ENCODE measurements at regions not wholly inside any gene's neighbourhood (a gene's known extent, or its start where the extent isn't known, plus 50 kb on each side); places are given as distances from the start of the nearest gene placed in this dataset.
"Not testable (repeated sequence)": the region's sequence is repeated elsewhere in the genome, so short reads cannot be mapped to it uniquely, and the experiment has no call there.

- TF ChIP-seq POLR2AphosphoS5 (IDR thresholded peaks at IDR 0.05); CTCF (IDR thresholded peaks at IDR 0.05; ENCODE audit: poor library complexity, severe bottlenecking); REST (IDR thresholded peaks at IDR 0.05; ENCODE audit: borderline replicate concordance); RAD21 (conservative IDR thresholded peaks at IDR 0.05); EZH2 (IDR thresholded peaks at IDR 0.05; ENCODE audit: borderline replicate concordance, insufficient read depth, low read length, poor library complexity, severe bottlenecking); SMC3 (conservative IDR thresholded peaks at IDR 0.05; ENCODE audit: poor library complexity); EP300 (conservative IDR thresholded peaks at IDR 0.05; ENCODE audit: poor library complexity, severe bottlenecking); MXI1 (conservative IDR thresholded peaks at IDR 0.05; ENCODE audit: poor library complexity, severe bottlenecking): not testable (repeated sequence)
Observed at GRCh38 chr7:65124600-65124999, 118.1 kb upstream of the ERV3-1 start.
